ENCODE measurements at regions not wholly inside any gene's neighbourhood (a gene's known extent, or its start where the extent isn't known, plus 50 kb on each side); places are given as distances from the start of the nearest gene placed in this dataset.

DNA sequence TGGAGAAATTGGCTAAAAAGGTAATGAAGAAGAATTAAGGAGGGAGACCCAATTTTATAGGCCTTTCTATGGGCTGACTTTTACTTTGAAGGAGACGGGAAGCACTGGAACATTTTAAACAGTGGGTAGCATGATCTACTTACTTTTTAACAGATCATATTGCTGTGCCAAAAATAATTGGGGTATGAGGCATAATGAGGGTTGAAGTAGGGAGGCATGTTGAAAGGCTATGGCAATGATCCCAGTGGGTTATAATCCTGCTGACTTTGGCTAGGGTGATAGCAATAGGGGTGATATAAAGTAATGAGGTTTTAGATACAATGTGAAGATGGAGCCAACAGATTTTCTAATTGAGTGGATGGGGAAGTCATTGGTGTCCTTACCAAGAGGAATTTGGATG is 73.2 kb downstream of the GPR37 start:
- no peak for DNase-seq (ENCODE audit: insufficient read length, low spot score)
- FAIRE-seq: no peak
- no peak for TF ChIP-seq TAF1 (IDR thresholded peaks at IDR 0.05; ENCODE audit: low read depth, low read length)
- no peak for TF ChIP-seq SPI1 (IDR thresholded peaks at IDR 0.05; ENCODE audit: low read depth, low read length)
- TF ChIP-seq POU2F2 (IDR thresholded peaks at IDR 0.05; ENCODE audit: low read depth, low read length): no peak
- TF ChIP-seq POLR2A (IDR thresholded peaks at IDR 0.05; ENCODE audit: low read depth, low read length): no peak
- TF ChIP-seq PAX5 (IDR thresholded peaks at IDR 0.05; ENCODE audit: insufficient read depth, low read length, severe bottlenecking): no peak
- TF ChIP-seq POLR2AphosphoS5 (IDR thresholded peaks at IDR 0.05; ENCODE audit: low read depth, low read length): no peak

DNA sequence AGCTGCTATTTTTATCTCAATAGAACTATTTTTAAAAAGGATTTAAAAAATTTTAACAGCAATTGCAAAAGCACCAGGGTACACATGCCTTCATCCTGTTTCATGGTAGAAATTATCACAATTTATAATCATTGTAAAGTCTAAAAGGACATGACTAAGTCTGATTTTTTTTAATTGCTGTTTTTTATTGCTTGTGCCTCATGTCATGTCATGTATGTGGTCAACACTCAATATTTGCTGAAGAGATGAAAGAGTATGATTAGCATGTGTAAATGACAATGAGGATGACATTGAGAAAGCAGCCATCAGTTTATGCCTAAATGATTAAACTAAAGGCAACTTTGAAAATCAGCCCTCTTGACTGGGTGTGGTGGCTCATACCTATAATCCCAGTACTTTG is 74.8 kb downstream of the GPR37 start:
- no peak for FAIRE-seq
- TF ChIP-seq SPI1 (IDR thresholded peaks at IDR 0.05; ENCODE audit: low read depth, low read length) (no peak), POU2F2 (IDR thresholded peaks at IDR 0.05; ENCODE audit: low read depth, low read length) (no peak), POLR2A (IDR thresholded peaks at IDR 0.05; ENCODE audit: low read depth, low read length) (no peak), TAF1 (IDR thresholded peaks at IDR 0.05; ENCODE audit: low read depth, low read length) (no peak), PAX5 (IDR thresholded peaks at IDR 0.05; ENCODE audit: insufficient read depth, low read length, severe bottlenecking) (no peak)
- DNase-seq (ENCODE audit: insufficient read length, low spot score): no peak

DNA sequence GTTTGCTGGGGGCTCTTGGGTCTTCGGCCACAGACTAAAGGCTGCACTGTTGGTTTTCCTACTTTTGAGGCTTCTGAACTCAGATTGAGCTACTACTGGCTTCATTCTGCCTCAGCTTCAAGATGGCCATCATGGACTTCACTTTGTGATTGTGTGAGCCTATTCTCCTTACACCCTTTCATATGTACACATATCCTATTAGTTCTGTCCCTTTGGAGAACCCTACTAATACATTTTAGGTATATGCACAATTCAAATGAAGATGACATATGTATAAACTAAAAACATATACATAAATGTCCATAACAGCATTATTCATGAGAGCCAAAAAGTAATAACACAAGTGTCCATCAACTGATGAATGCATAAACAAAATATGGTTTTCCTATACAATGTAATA is 75.7 kb downstream of the GPR37 start:
- DNase-seq (ENCODE audit: insufficient read length, low spot score) (no peak), FAIRE-seq (no peak)
- TF ChIP-seq PAX5 (IDR thresholded peaks at IDR 0.05; ENCODE audit: insufficient read depth, low read length, severe bottlenecking) (no peak), POLR2A (IDR thresholded peaks at IDR 0.05; ENCODE audit: low read depth, low read length) (no peak), TAF1 (IDR thresholded peaks at IDR 0.05; ENCODE audit: low read depth, low read length) (no peak), POU2F2 (IDR thresholded peaks at IDR 0.05; ENCODE audit: low read depth, low read length) (no peak), POLR2AphosphoS5 (IDR thresholded peaks at IDR 0.05; ENCODE audit: low read depth, low read length) (no peak), SPI1 (IDR thresholded peaks at IDR 0.05; ENCODE audit: low read depth, low read length) (no peak)

DNA sequence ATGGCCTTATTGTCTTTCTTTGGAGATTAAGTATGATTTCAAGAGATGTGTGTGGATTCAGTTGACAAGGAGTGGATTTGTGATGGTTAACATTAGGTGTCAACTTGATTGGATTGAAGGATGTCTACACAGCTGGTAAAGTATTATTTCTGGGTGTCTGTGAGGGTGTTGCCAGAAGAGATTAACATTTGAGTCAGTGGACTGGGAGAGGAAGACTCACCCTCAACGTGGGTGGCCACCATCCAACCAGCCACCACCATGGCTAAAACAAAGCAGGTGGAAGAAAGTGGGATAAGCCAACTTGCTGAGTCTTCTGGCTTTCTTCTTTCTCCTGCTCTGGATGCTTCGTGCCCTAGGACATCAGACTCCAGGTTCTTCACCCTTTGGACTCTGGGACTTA is 76.1 kb downstream of the GPR37 start:
- no peak for TF ChIP-seq POLR2AphosphoS5 (IDR thresholded peaks at IDR 0.05; ENCODE audit: low read depth, low read length)
- TF ChIP-seq POLR2A (IDR thresholded peaks at IDR 0.05; ENCODE audit: low read depth, low read length): no peak
- no peak for TF ChIP-seq POU2F2 (IDR thresholded peaks at IDR 0.05; ENCODE audit: low read depth, low read length)
- TF ChIP-seq SPI1 (IDR thresholded peaks at IDR 0.05; ENCODE audit: low read depth, low read length): no peak
- no peak for TF ChIP-seq TAF1 (IDR thresholded peaks at IDR 0.05; ENCODE audit: low read depth, low read length)
- no peak for TF ChIP-seq PAX5 (IDR thresholded peaks at IDR 0.05; ENCODE audit: insufficient read depth, low read length, severe bottlenecking)
- FAIRE-seq: no peak

DNA sequence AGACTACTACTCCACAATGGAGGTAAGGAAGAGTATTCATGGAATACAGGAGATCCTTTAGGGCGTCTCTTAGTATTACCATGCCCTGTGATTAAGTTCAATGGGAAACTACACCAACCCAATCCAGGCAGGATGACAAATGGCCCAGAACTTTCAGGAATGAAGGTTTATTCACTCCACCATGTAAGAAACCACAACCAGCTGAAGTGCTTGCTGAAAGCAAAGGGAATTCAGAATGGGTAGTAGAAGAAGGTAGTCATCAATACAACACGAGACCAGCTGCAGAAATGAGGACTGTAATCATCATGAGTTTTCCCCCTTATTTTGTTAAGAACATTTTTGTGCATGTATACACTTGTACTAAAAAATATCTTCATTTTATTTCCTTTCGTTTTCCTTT is 76.6 kb downstream of the GPR37 start:
- TF ChIP-seq SPI1 (IDR thresholded peaks at IDR 0.05; ENCODE audit: low read depth, low read length) (no peak), TAF1 (IDR thresholded peaks at IDR 0.05; ENCODE audit: low read depth, low read length) (no peak), PAX5 (IDR thresholded peaks at IDR 0.05; ENCODE audit: insufficient read depth, low read length, severe bottlenecking) (no peak), POLR2A (IDR thresholded peaks at IDR 0.05; ENCODE audit: low read depth, low read length) (no peak), POLR2AphosphoS5 (IDR thresholded peaks at IDR 0.05; ENCODE audit: low read depth, low read length) (no peak), POU2F2 (IDR thresholded peaks at IDR 0.05; ENCODE audit: low read depth, low read length) (no peak)
- FAIRE-seq: no peak
- DNase-seq (ENCODE audit: insufficient read length, low spot score): no peak

More for the DNA sequence above, 76.1 kb downstream of the GPR37 start:
- DNase-seq (ENCODE audit: insufficient read length, low spot score): no peak

DNA sequence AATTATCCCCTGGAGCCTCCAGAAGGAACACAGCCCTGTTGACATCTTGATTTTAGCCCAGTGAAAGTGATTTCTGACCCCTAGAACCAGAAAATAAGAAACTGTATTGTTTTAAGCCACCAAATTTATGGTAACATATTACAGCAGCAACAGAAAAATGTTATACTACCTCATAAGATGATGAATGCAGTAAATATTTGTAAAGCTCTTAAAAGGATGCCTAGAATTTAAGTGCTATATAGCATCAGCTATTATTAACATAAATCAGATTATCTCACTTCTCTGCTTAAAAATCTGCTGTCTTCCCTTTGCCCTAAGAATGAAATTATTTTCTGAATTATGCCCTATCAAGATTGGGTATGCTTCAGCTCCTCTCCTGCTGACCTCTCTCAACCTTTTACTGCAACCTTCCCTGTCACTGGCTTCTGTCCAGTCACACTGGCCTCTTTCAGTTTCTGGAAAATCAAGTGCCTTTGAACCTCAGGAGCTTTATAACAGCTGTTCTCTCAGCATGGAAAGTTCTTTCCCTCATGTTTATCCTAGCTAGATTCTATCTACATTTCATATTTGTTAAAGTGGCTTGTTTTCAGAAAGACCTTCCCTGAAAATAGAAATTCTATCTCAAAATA is 78.9 kb downstream of the GPR37 start:
- DNase-seq (ENCODE audit: insufficient read length, low spot score): no peak
- TF ChIP-seq TAF1 (IDR thresholded peaks at IDR 0.05; ENCODE audit: low read depth, low read length) (no peak), PAX5 (IDR thresholded peaks at IDR 0.05; ENCODE audit: insufficient read depth, low read length, severe bottlenecking) (no peak), POU2F2 (IDR thresholded peaks at IDR 0.05; ENCODE audit: low read depth, low read length) (no peak), SPI1 (IDR thresholded peaks at IDR 0.05; ENCODE audit: low read depth, low read length) (no peak), POLR2AphosphoS5 (IDR thresholded peaks at IDR 0.05; ENCODE audit: low read depth, low read length) (no peak), POLR2A (IDR thresholded peaks at IDR 0.05; ENCODE audit: low read depth, low read length) (no peak)
- no peak for FAIRE-seq

DNA sequence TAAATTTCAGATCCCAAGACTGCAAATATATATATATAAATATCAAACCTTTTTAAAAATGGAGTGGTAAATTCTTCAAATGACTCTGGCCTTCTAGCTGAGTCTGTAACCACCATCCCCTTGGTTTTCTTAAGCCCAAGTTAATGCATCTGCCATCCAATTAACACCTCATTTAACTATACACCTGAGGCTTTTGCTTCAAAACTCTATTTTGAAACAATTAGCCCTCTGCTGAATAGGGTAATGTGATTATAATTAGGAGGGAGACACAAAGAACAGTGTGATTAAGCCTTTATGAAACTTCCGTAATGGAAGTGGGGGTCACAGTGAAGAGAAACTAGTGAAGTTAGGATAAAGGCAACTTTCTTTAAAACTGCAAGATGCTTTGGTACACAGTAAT is 83.6 kb downstream of the GPR37 start:
- FAIRE-seq (no peak), DNase-seq (ENCODE audit: insufficient read length, low spot score) (no peak)
- no peak for TF ChIP-seq POLR2A (IDR thresholded peaks at IDR 0.05; ENCODE audit: low read depth, low read length)
- TF ChIP-seq SPI1 (IDR thresholded peaks at IDR 0.05; ENCODE audit: low read depth, low read length): no peak
- no peak for TF ChIP-seq POU2F2 (IDR thresholded peaks at IDR 0.05; ENCODE audit: low read depth, low read length)
- TF ChIP-seq TAF1 (IDR thresholded peaks at IDR 0.05; ENCODE audit: low read depth, low read length): no peak
- no peak for TF ChIP-seq POLR2AphosphoS5 (IDR thresholded peaks at IDR 0.05; ENCODE audit: low read depth, low read length)
- TF ChIP-seq PAX5 (IDR thresholded peaks at IDR 0.05; ENCODE audit: insufficient read depth, low read length, severe bottlenecking): no peak

DNA sequence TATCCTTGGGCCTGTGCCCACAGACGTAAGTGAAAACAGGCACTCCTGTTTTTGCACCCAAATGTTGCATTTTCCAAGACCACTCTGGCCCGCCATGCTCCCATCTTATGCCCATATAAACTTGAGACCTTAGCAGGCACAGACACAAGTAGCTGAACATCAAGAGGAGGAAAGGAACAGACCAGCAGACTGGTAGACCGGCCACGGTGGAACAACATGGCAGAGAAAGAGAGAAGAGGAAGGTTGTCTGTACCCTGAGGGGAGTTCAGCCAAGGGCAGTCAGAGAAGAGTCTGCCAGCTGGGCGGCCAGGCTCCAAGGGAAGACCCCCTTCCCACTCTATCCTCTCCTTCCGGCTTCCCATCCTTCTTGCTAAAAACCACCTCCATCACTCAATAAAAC is 85.3 kb downstream of the GPR37 start:
- DNase-seq (ENCODE audit: insufficient read length, low spot score): no peak
- FAIRE-seq: no peak

DNA sequence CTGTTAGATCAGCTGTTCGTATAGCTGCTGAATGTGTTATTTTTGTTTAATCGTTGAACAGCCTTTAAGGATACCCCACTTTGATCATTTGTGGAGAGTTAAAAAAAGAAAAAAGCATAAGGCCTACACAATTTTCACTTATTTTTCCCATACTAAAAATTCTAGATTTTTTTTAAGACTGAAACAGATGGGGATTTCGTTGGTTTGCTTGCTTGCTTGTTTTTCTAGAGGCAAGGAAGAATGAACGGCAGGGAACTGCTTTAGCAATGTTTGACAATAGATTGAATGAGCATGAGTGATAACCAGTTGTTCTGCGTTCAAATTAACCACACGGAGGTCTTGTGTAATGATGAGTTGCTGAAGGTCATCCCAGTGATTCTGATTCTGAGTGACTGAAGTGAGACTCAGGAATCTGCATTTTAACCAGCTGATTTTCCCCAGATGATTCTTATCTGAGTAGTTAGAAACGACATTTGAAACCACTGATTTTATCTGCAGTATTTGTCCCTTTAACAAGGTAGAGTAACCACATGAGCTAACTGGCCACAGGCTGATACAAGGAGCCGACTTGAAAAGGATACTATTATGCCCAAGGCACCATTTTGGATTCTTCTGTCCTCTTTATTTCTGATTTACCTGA is 85.9 kb downstream of the GPR37 start:
- FAIRE-seq (no peak), DNase-seq (ENCODE audit: insufficient read length, low spot score) (no peak)
- TF ChIP-seq PAX5 (IDR thresholded peaks at IDR 0.05; ENCODE audit: insufficient read depth, low read length, severe bottlenecking) (no peak), POLR2A (IDR thresholded peaks at IDR 0.05; ENCODE audit: low read depth, low read length) (no peak), POU2F2 (IDR thresholded peaks at IDR 0.05; ENCODE audit: low read depth, low read length) (no peak), POLR2AphosphoS5 (IDR thresholded peaks at IDR 0.05; ENCODE audit: low read depth, low read length) (no peak), SPI1 (IDR thresholded peaks at IDR 0.05; ENCODE audit: low read depth, low read length) (no peak), TAF1 (IDR thresholded peaks at IDR 0.05; ENCODE audit: low read depth, low read length) (no peak)

More for the DNA sequence above, 85.3 kb downstream of the GPR37 start:
- TF ChIP-seq PAX5 (IDR thresholded peaks at IDR 0.05; ENCODE audit: insufficient read depth, low read length, severe bottlenecking) (no peak), POLR2A (IDR thresholded peaks at IDR 0.05; ENCODE audit: low read depth, low read length) (no peak)

DNA sequence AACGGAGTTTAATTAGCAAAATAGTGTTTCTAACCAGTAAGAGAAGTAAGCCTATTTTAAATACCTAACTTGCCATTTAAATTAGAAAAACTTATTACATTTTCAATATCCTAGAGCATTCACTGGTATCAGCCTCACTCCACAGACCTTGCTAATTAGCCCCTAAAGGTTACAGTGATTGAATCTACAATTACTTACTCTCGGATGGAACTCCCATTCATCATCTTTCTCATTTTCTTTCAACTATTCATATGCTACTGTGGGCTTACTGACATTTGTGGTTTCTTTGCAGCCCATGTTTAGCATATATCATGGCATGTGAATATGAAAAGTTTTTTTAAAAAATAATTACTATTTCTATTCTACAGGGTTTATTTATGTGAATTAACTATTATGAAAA is 86.4 kb downstream of the GPR37 start:
- DNase-seq (ENCODE audit: insufficient read length, low spot score) (no peak), FAIRE-seq (no peak)
- TF ChIP-seq POU2F2 (IDR thresholded peaks at IDR 0.05; ENCODE audit: low read depth, low read length) (no peak), TAF1 (IDR thresholded peaks at IDR 0.05; ENCODE audit: low read depth, low read length) (no peak), PAX5 (IDR thresholded peaks at IDR 0.05; ENCODE audit: insufficient read depth, low read length, severe bottlenecking) (no peak), POLR2AphosphoS5 (IDR thresholded peaks at IDR 0.05; ENCODE audit: low read depth, low read length) (no peak), SPI1 (IDR thresholded peaks at IDR 0.05; ENCODE audit: low read depth, low read length) (no peak), POLR2A (IDR thresholded peaks at IDR 0.05; ENCODE audit: low read depth, low read length) (no peak)
